ENCODE measurements at regions not wholly inside any gene's neighbourhood (a gene's known extent, or its start where the extent isn't known, plus 50 kb on each side); places are given as distances from the start of the nearest gene placed in this dataset.

DNA sequence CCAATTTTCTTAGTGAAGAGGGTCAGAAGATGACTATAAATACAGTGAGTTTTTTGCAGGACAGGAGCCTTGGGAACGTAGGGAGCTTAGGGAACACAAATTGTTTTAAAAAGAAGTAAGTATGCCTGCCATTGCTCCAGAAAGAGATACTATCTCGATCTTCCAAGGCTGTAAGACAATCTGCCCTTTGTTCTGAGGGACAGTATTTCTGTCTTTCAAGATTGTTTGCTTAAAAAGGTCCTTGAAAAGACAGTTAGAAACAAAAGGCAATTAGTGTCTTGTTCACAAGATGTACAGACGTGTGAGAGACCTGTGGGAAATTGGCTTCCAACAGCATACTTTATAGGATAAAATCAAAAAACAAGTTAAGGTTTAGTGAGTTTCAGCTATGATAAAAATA lies 321.2 kb upstream of the FAR2 start:
- no peak for DNase-seq

DNA sequence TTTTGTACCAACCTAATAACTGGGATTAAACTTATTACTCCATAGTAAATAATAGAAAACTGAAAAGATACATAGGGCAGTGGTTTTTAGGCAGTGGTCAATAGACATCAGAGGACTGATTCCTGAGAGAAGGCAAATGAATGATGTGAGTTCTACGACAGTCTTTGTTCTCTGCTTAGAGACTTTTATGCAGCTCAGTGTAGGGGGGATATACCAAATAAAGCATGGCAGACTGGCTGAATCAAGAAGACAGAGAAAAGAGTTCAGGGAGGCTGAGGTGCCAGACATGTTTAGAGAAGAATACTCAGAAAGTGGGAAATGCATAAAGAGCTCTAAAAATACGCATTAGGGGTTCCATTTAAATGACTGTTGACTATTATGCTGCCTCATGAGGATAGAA lies 320.8 kb upstream of the FAR2 start:
- no peak for DNase-seq

DNA sequence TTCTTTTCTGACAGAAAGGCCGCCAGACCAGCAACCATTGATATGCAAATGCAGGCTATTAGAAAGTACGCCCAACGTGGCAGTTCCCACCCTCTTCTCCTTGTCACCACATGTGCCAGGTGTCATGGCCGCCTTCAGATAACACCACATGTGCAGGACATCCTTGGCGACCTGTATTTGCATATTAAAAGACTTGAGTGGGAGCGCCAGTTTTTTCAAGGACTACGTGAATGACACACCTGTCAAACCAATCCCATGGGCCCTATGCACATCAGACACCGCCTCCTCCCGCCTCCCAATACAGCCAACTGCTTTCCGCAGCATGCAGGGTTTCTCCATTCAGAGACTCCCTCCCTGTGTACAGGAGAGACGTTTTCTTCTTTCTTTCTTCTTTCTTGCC lies 318.6 kb upstream of the FAR2 start:
- no peak for DNase-seq

DNA sequence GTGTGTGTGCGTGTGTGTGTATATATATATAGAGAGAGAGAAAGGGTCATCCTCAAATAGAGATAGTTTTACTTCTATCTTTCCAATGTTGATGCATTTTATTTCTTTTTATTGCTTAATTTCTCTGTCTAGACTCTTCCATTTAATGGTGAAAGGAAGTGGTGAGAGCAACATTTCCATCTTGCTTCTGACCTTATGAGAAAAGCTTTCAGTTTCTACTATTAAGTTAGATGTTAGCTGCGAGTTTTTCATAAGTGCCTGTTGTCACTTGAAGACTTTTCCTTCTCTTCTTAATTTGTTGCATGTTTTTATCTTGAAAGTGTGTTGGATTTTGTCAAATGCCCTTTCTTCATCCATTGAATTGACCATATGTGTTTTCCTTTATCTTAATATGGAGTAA lies 304.4 kb upstream of the FAR2 start:
- no peak for DNase-seq

DNA sequence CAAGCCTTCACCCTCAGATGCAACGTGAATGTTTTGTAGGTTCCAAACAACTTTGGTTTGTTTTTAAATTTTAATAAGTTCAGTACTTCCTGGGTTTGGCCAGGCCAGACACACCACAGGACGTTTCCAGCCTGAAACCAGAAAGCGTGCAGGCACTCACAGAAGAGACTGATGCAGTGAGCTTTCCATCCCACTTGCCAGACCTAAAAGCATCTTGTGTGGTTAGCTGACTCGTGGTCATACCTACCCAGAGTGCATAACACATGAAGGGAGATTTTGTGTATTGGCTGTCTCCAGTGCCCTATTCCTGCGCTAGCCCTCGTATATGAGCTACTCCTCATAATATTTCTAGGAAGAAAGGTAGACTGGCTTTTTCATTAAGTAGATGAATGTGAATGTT lies 297.3 kb upstream of the FAR2 start:
- no peak for DNase-seq

DNA sequence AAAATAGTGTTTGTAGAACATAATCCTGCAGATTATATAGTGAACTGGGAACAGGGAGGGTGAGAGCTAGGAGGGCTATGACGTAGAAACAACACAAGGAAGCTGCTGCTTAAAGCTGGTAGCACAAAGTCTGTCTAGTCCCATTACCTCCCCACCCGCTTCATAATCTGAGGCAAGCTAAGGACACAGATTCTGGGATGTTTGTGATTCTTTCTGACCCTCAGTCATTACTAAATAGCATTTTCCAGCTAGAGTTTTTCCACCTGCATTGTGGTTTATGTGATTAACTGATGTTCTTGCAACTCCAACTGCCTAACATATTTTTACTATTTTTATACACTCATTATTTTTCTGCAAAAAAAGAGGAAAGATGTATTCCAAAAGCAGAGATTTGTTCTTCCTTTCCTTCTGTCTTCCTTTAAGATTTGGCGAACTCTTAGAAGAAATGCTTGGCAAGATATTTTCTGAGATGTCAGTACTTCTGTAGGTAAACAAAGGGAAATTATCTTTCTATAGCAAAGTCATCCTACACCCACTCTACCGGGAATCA lies 293.2 kb upstream of the FAR2 start:
- no peak for DNase-seq

DNA sequence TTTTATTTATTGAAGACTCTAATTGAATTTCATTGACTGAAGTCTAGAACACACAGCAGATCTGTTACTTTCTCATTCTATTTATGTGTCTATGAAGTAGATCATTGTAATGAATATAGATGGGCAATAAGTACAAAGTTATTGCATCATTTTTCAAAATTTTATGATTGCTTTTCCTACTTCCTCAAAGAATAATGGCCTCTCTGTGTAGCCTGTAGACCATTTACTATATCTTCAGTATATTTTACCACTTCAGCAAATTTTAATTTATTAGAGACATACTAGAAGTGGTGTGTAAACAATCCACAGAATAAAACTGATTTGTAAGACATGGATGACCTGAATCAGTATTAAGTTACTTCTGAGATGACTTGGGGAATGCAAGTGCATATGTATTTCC lies 291.7 kb upstream of the FAR2 start:
- DNase-seq = no peak

DNA sequence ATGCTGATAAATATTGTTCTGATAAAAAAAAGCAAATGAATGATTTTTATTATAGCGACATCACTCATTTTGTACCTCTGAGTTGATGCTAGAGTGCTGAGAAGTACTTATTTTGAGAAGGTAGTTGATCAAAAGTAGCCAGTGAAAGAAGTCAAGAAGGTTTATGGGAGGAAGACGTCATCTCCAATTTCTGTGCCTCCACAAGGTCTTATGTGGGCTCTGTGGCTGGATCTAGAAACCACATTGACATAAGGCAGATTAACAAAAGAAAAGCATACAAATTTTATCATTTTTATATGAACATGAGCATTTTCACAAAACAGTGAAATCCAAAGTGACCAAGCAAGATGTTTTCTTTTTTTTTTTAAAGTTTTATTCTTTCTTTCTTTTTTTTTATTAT lies 289.5 kb upstream of the FAR2 start:
- DNase-seq = no peak

DNA sequence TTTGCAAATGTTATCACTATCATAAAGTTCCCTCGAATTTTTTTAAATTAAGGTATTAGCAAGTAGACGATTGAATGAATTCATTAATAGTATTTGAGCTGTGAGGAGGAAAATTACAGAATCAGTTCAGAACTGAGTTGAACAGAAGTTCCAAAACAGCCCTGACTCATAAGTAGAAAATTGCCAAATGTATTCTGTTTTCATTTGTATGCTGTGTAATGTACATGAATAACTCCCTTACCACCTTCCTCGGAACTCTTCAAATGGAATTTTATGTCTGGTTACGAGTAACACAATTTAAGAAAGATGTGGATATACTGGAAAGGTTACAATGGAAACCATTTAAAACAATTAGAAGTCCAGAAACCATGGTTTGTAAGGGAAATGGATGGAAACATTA lies 283.3 kb upstream of the FAR2 start:
- no peak for DNase-seq

DNA sequence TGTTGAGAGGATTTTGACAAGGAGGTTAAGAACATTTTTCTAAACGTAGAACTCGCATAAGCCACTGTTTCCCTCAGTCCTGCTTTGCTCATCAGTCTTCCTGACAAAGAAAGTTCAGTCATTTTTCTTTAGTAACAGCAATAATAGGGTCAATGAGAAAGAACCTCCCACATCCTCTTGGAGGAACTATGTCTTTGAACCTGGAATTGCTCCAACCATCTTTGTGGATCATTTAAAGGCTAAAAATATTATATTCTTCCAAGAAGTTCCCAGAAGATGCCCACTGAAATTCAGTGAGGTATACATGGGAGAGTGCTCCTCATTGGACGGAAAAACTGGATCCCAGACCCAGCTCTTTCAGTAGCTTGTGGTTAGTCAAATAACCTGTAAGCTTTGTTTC lies 282.8 kb upstream of the FAR2 start:
- DNase-seq = no peak

DNA sequence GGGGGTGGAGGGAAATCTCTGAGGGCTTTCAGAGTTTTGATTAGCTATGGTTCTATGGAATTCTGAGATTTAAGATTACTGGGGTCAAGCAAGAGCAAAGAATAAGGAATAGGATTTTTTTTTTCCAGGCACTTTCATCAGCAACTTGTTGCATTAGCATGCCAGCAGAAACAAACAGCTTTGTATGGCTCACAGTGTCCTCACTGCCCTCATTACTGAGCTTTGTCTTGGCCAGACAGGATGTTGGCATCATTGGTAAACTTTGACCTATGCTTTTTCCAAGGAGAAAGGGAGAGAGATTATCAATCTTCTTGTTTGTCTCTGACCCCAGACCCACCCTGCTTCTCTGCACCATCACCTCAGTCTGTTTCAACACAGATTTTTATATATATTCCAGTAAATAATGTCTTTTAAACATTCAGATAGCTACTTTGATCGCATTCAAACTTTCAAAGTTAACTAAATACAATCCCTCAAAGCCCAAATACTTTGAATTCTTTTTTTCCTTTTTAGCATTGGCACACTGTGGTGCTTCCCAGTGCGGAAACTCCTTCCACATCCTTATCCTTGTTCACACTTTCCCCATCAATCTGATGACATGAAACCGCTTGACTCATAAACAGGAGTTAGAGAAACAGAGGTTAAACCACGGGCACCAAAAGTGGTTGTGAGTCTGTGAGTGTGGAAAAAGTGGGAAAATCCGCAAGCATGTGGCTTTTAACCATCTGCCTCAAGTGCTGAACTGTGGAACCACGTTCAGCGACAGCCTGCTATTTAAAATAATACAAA lies 282.2 kb upstream of the FAR2 start:
- no peak for DNase-seq

DNA sequence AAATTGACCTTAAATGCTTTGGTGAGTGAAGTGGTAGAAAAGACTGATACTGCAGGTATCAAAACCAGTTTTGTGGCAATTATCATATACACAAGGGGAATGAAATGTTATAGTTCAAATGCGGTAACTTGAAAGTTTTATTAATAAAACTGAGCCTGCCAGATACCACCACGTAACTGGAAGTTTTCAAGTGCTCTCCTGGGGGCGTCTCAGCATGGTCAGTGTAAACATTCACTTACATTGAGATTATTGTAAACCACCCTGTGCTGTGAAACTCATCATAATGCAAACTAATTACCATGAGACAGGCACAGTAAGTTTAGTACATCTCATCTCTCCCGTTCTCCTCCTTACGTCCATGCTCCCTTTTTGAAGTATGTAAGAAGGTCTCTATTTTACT lies 280.7 kb upstream of the FAR2 start:
- no peak for DNase-seq

DNA sequence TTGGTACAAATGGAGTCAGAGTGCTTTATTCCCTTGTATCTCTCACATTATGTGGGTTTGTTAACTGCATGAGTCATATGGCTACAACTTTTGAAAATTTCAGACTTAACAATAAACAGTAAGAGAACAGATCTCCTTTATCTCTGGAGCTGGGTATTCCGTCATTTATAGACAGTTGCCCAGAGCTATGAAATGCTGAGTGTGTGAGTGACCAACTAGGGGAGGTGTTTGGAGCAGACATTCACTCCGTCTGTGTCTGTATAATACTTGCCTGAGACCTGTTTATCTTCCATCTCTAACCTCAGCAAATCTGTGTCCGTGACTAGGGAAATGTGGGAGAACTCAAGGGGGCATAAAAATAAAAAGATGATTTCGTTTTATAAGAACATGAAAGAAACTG lies 279.9 kb upstream of the FAR2 start:
- DNase-seq = no peak

DNA sequence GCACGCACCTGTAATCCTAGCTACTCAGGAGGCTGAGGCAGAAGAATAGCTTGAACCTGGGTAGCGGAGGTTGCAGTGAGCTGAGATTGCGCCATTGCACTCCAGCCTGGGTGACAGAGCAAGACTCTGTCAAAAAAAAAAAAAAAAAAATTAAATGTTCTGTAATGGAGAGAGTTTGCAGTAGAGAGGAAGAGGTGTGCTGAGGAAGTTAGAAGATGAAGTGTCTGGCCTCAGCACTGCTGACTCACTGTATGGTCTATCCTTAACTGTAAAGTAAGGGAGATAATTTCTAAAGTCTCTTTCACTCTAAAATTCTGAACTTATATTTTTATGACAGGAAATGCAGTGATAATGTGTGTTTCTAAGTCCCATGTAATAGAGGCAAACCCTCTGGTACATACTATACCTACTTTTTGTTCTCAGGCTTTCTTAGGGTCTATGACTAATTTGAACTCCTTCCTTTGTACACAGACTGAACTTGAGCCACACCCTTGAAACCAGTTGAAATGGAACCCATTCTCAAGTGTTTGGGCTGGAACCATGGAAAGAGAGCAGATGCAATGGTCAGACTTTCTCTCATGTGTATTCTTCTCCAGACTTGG lies 278.1 kb upstream of the FAR2 start:
- DNase-seq = no peak

DNA sequence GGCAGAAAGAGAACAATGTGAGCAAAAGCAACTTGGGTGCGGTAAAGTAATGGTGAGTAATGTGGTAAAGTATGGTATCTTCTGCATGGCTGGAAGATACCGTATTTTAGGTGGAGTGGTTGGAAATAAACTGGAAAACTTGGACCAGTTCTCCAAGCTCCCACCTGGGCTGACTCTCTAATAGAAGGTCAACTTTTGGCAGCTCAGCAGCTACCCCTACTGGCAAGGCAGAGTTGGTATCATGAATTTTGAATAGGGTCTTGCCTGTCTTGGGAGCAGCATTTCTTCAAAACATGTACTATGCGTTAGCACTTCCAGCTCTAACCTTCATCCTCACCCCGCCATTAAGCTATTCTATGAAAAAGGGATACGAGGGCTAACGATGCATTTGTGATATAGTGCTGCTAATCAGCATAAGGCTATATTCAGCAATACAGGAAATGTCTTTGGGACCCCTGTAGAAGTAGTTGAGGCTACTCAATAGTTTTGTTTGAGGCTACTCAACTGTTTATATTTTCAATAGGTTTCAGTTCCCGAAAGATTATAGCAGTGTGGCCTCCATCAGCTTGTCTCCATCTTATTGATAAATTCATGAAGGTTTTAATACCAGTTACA lies 276.3 kb upstream of the FAR2 start:
- peak; percentile 21 to 30 for DNase-seq

DNA sequence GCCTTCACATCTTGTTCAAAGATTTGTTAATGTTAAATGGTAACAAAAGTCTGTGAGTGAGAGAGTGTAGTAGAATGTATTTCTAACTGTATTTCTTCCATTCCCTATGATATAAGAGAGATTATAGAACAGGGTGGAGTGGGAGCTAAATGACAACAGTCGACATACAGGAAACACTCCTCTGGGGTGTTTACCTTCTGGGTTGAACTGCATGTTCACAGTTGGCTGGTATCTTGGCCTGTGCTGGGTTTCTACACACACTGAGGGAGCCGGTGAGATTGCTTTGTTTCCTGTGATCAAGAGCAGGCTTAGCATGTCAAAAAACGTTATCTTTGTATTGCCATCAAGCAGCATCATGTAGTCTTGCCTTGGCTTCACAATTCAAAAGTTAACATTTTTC lies 274.3 kb upstream of the FAR2 start:
- DNase-seq = no peak

DNA sequence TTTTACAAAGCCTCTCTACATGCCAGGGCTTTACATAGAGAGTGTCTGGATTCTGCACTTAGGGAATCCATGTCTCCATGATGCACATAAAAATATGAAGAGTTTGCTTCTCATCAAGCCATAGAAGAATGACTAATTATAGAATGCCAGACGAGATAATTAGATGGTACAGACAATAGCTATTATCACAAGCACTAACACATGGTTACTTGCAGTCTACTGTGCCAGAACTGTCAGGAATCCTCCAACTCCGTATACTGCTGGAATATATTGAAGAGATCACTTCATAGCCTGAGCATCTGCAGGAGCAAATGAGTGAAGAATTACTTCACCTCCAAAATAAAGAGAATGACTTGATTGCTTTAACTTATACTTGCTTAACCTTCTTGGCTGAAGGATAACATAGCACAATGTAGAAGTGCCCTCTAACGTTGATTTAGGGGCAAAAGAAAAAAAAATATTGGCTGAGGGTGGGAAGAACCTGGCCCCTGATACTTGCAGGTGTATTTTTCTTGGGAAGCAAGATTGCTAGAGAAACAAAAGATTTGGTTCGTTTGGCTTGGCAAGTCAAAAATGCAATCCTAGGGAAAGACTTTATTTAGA lies 272.8 kb upstream of the FAR2 start:
- no peak for DNase-seq

DNA sequence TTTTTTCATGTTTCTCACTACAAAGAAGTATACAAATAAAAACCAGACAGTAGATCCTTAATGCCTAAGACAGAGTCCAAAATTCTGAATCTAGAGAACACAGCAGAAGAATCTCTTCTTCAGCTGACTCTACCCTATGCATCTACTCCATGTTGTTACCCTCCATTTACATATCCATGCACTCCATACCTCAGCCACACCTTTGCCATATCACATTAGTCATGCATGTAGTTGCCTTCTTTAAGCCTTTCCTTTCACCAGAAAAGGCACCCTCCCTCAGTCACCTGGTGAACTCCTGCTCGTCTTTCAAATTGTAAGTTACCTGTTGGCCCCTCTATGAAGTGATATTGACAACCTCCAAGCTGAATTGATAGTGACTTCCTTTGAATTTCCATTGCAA lies 271.2 kb upstream of the FAR2 start:
- no peak for DNase-seq

DNA sequence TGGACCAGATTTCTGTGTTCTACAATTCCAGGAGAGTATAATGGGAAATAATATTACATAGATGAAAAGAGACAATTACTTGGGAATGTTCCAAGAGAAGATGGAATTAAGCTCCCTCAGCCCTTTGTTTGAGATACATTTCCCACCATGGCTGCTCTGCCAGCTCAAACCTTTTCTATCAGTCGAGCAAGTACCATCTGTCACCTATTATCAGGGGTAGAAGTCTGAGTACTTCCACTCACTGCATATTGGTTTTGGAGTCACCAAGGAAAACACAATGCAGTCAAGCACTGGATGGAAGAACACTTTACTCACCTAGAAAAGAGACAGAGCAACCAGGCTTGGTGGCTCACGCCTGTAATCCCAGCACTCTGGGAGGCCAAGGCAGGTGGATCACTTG lies 270.4 kb upstream of the FAR2 start:
- no peak for DNase-seq

DNA sequence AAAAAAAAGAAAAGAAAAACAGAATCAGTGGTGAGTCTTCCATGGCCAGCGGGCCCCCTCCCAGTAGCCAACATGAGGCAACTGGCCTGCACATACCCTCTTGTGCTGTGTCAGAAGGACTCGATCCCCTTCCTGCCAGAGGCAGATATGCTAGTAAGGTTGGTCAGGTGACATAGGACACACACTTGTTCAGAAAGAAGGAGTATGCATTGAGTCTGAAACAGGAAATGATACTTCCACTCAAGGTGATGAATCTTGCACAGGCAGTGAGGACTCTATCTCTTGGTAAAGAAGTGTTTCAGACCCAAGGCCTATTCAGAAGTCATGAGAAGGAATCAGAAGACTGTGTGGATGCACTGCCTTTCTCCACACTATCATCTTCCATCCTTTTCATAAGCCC lies 269.7 kb upstream of the FAR2 start:
- no peak for DNase-seq

DNA sequence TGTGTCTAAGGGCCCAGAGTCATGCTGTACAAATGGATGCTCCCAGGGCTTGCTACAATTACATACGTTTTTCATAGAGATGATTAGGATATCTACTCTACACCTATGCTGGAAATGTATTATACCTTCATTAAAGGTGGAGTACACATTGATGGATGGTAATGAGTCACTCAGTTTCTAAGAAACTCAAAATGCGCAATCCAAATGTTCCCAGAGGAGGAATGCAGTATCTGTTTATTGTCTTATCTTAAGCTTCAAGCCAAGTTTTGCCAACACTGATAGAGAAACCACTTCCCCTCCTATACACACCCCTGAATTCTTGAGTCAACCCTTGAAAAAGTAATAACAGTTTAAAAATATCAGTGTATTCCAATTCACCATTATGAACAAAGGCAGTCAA lies 266.6 kb upstream of the FAR2 start:
- DNase-seq = no peak

DNA sequence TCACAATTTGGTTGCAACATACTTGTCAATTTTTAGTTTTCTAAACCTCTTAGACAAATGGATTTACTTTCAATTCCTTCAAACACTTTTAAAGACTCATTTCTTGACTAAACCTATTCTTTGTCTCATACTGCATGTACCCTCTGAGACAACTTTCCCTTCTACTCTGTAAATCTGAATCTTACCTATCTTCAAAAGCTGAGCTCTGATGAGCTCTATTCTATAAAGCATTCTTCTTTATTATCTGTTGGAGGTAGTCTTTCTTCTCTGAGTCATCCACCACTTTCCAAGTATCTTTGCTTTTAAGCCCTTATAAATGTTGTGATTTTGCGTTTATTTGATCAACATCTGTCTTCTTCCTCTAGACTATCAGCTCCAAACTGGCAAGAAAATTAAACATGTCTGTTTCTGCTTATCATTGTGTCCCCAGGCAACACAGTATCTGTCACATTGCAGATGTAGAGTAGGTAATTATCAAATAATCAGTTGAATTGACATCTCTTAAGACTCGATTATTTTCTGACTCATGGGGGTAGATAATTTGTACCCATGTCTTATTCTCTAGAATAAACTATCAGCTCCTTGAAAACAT lies 265.6 kb upstream of the FAR2 start:
- DNase-seq = no peak

DNA sequence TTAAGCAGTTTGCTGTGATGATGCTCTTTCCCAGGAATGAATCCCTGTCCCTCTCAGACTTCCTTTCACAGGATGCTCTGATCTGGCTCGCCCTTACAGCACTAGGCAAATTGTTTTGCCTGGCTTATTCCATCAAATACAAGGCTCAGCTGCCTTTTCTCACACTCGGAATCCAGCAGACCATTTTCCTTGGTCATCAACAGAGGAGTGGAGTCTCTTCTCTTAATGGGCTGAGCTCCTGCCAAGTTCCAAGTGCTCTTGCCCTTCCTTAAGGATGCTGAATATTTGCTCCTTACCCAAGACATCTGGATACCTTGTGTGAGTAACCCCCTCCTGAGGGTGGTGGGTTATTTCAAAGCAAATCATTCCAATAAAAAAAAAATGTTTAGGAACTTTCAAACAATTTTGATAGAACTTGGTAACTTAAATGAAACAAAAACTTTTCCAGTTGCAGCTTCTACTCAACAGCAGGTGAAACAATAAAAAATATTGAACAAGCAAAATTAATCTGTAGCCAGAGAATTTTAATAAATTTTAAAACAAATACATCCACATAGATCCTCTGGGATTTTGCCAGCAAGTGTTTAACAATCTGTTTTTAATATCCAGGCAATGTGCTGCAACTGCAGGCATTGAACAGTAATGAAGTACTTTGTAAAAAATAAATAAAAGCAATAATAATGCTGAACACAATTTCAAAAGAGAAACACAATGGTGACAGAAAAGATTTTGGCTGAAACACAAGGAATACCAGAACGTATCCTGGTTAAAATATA lies 264.0 kb upstream of the FAR2 start:
- DNase-seq = no peak

All from NCI-H187 (cell line).